ENCODE measurements at regions not wholly inside any gene's neighbourhood (a gene's known extent, or its start where the extent isn't known, plus 50 kb on each side); places are given as distances from the start of the nearest gene placed in this dataset.

- TF ChIP-seq CTCF (IDR thresholded peaks at IDR 0.05; ENCODE audit: insufficient read depth, low read length, poor library complexity, severe bottlenecking) (no peak), EZH2phosphoT487 (conservative IDR thresholded peaks at IDR 0.05; ENCODE audit: low read length) (no peak)
These were observed 150.5 kb upstream of the SOX9 start for GRCh38 chr17:71970312-71970711.
